Lower leg skin (tissue), 3 donors: ENCODE measurements at regions not wholly inside any gene's neighbourhood (a gene's known extent, or its start where the extent isn't known, plus 50 kb on each side); places are given as distances from the start of the nearest gene placed in this dataset.

Source experiments
- CTCF ChIP-seq, 3 donors: fragments of 450-650 bp; IDR thresholded peaks; one replicate each; pipeline ENCODE4 v1.5.1; 2016; ENCODE audit warnings: antibody characterized with exemption in 3 of 3, mild to moderate bottlenecking in 3 of 3, moderate library complexity in 2 of 3
- POLR2A ChIP-seq, 2 donors: fragments of 450-650 bp; IDR thresholded peaks; one replicate each; pipeline ENCODE4 v1.6.1; 2016 to 2017; ENCODE audit warnings: antibody characterized with exemption in 2 of 2, mild to moderate bottlenecking in 1 of 2, moderate library complexity in 1 of 2

GRCh38 chr16:87133112-87133850 is 183.9 kb downstream of the C16orf95 start:
- TF ChIP-seq CTCF (IDR thresholded peaks at IDR 0.05), result no peak
- TF ChIP-seq POLR2A (IDR thresholded peaks at IDR 0.05), result no peak
